Brain microvascular endothelial cell (primary cell): ENCODE measurements at regions not wholly inside any gene's neighbourhood (a gene's known extent, or its start where the extent isn't known, plus 50 kb on each side); places are given as distances from the start of the nearest gene placed in this dataset.

Experiments used
- DNase-seq: peaks from one replicate; pipeline ENCODE4 v3.0.0-alpha.2; 2020
- H3K27ac ChIP-seq: fragments of 250-450 bp; sonication (Bioruptor Pico); 2 replicates; pipeline ENCODE4 v1.5.1; 2020; ENCODE audit warnings: mild to moderate bottlenecking, moderate library complexity
- H3K27me3 ChIP-seq: fragments of 250-450 bp; sonication (Bioruptor Pico); replicated peaks from 2 replicates; pipeline ENCODE4 v1.5.1; 2020; ENCODE audit warnings: mild to moderate bottlenecking
- H3K36me3 ChIP-seq: fragments of 250-450 bp; sonication (Bioruptor Pico); replicated peaks from 2 replicates; pipeline ENCODE4 v1.5.1; 2020; ENCODE audit warnings: mild to moderate bottlenecking
- H3K4me3 ChIP-seq: 2 replicates; pipeline ENCODE4 v1.5.1; 2011; ENCODE audit warnings: low read depth, mild to moderate bottlenecking, control low read depth, low read length, moderate library complexity
- CTCF ChIP-seq: IDR thresholded peaks from 2 replicates; pipeline ENCODE4 v1.5.1; 2011; ENCODE audit warnings: low read depth, mild to moderate bottlenecking, moderate library complexity, low read length, control low read depth, inconsistent platforms; ENCODE audit errors: missing control alignments
- in situ Hi-C: cut with HindIII; loops from 2 replicates; pipeline ENCODE4 v1.10.0; 2017; ENCODE audit warnings: low sequenced_read_pairs, low pct_ligation_motif_present

DNA sequence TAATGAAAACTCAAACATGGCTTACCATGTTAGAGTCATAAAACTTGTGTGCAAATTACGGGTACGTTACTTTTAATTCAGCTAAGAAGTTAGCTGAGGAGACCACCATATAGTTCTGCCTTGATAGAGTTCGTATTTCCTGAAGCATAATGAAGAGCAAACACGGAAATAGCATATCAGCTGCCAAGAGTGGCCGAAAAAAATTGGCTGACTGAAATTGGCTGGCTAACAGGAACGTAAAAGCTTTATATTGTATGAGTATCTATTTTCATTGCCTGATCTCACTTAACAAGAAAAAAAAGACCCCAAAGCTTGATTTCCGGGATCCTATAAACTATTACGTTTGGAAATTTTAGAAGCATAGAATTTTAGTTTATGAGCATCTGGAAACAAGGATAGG is 1222.9 kb downstream of the ZPLD1 start:
- no peaks in the 10 kb centered on the region for H3K36me3 ChIP-seq
- H3K4me3 ChIP-seq = no peak overlapping the region
- no peaks in the 10 kb centered on the region for H3K27me3 ChIP-seq
- in situ Hi-C loops = no loop called here
- TF ChIP-seq CTCF = no peak
- no peak for DNase-seq
- H3K27ac ChIP-seq = no peak overlapping the region

DNA sequence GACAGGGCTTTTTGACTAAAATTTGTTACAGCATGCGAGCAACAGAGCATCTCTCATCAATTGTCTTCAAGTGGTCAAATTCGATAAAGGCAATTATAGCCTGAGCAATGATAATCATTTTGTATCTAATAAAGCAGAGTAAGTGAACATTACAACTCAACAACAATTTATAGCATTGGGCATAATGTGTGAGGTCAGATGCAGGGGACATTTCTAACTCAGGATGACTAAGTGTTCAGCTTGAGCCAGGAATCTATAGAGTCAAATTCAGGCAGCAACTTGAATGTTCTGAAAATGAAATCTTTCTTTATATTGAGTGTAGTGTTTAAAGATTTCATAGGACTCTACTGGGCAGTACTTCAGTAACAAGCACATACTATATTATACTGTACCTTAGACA is 1226.0 kb downstream of the ZPLD1 start:
- Histone ChIP-seq H3K27me3 (no peaks in the 10 kb centered on the region), H3K36me3 (no peaks in the 10 kb centered on the region), H3K4me3 (no peak overlapping the region), H3K27ac (no peak overlapping the region)
- TF ChIP-seq CTCF = no peak
- DNase-seq = no peak
- in situ Hi-C loops = no loop called here

DNA sequence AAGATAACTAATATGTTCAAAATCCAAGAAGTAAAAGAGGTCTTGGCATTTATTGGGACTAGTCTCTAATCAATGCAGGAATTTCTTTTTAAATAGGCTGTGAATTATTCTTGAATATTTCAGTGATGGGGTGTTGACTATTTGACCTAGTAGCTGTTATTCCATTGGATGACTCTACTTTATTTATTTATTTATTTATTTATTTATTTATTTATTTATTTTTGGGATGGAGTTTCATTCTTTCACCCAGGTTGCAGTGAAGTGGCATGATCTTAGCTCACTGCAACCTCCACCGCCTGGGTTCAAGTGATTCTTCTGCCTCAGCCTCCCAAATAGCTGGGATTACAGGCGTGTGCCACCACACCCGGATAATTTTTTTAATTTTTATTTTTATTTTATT is 1227.8 kb downstream of the ZPLD1 start:
- in situ Hi-C loops = no loop called here
- Histone ChIP-seq H3K36me3 (no peaks in the 10 kb centered on the region), H3K27ac (no peak overlapping the region), H3K4me3 (no peak overlapping the region), H3K27me3 (no peaks in the 10 kb centered on the region)
- no peak for DNase-seq
- no peak for TF ChIP-seq CTCF

DNA sequence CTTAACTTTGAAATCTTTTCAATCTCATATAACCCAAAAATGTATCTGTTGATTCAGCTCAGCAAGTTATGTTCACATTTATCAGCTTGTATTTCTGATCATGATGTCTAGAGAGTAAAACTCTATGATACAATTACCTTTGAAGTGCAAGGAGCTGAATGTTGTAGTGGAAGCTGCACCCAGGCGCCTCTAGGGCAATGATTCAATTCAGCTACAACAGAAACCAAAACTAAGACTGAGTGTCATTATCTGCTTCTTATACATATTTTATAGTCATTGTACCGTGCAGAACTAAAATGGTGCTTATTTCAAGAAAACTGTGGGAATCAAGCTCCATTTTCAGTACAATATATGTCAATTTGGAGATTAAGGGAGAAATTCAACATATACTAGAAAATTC is 1237.5 kb downstream of the ZPLD1 start:
- no peak for TF ChIP-seq CTCF
- H3K36me3 ChIP-seq = no peaks in the 10 kb centered on the region
- no peak overlapping the region for H3K4me3 ChIP-seq
- no peak for DNase-seq
- in situ Hi-C loops = no loop called here
- H3K27me3 ChIP-seq = no peaks in the 10 kb centered on the region
- no peak overlapping the region for H3K27ac ChIP-seq

DNA sequence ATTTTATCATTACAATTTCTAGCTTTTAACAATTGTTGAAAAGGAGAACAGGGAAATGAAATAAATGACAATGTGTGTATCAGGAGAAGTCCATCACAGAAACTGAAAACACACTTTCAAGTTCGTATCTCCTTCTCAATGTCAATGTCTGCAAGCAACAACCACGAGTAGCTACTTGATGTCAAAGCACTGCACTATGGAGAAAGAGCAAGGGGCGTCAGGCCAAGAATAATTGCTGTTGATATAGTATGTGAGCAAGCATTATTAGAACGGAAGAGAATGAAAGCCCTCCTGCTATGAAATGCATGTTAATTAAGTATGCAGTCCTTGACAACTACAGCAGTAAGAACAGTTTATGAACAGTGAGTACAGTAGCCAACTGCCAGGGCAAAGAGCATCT is 1250.1 kb downstream of the ZPLD1 start:
- in situ Hi-C loops = no loop called here
- Histone ChIP-seq H3K27me3 (no peaks in the 10 kb centered on the region), H3K4me3 (no peak overlapping the region), H3K27ac (no peak overlapping the region), H3K36me3 (no peaks in the 10 kb centered on the region)
- no peak for TF ChIP-seq CTCF
- DNase-seq = no peak

DNA sequence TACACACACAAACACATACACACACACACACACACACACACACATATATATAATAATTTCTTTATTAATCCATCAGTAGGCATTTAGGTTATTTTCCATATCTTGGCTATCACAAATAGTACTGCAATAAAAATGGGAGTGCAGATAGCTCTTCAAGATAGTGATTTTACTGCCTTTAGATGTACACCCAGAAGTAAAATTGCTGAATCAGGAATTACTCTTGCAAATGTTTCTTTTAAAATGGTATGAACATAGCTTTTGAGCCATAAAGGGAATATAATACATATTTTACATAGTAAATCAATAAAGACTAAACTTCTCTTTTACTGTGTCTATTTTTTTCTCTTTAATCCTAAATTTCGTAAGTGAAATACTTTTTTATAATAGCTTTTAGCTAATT is 1251.1 kb downstream of the ZPLD1 start:
- in situ Hi-C loops = no loop called here
- no peak for TF ChIP-seq CTCF
- Histone ChIP-seq H3K36me3 (no peaks in the 10 kb centered on the region), H3K4me3 (no peak overlapping the region), H3K27me3 (no peaks in the 10 kb centered on the region), H3K27ac (no peak overlapping the region)
- no peak for DNase-seq
